ENCODE measurements at regions not wholly inside any gene's neighbourhood (a gene's known extent, or its start where the extent isn't known, plus 50 kb on each side); places are given as distances from the start of the nearest gene placed in this dataset.

DNA sequence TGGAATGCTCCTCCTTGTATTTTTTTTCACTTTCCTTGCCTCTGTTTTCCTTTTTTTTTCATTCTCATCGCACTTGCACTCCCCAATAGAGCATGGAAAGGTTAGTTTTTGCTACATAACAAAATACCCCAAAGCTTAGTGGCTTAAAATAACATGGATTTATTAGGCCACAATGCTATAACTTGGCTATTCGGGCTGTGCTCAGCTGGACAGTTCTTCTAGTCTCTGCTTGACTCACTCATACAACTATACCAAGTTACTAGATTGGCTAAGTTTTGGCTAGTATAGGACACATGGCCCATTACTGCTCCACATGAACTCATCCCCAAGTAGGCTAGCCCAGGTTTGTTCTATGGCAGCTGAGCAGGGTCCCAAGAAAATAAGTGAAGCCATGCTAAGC is 94.5 kb upstream of the ANKEF1 start:
- Mint-ChIP-seq H3K27ac (no peak overlapping the region), H3K4me1 (ENCODE audit: low read depth) (no peaks in the 10 kb centered on the region), H3K4me3 (no peak overlapping the region), H3K36me3 (ENCODE audit: insufficient read depth in 2 of 2) (no peaks in the 10 kb centered on the region), H3K27me3 (ENCODE audit: low read depth) (no peaks in the 10 kb centered on the region), H3K9me3 (no peaks in the 10 kb centered on the region)
- ATAC-seq (replicated peaks in 1 of 2) (no peak), DNase-seq (no peak)

DNA sequence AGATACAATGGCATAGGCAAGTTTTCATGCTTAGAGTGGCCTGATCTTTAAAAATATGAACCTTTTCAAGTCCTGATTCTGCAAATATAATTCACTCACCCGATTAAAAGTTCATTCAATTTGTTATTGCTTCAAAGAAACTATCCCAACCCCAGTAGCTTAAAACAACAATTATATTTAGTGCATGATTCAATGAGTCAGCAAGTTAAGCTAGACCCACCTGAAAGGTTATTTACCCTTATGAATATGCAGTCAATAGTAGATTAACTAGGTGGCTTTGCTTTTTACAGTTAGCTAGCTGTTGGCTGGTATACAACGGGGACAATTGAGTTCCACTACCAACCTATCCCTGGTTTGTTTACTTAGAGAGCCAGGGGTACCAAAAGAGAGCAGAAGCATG is 95.6 kb upstream of the ANKEF1 start:
- DNase-seq (no peak), ATAC-seq (replicated peaks in 1 of 2) (no peak)
- H3K9me3 Mint-ChIP-seq, result no peaks in the 10 kb centered on the region
- H3K36me3 Mint-ChIP-seq (ENCODE audit: insufficient read depth in 2 of 2), result no peaks in the 10 kb centered on the region
- H3K4me3 Mint-ChIP-seq, result no peak overlapping the region
- no peaks in the 10 kb centered on the region for H3K27me3 Mint-ChIP-seq (ENCODE audit: low read depth)
- H3K4me1 Mint-ChIP-seq (ENCODE audit: low read depth), result no peaks in the 10 kb centered on the region
- no peak overlapping the region for H3K27ac Mint-ChIP-seq

DNA sequence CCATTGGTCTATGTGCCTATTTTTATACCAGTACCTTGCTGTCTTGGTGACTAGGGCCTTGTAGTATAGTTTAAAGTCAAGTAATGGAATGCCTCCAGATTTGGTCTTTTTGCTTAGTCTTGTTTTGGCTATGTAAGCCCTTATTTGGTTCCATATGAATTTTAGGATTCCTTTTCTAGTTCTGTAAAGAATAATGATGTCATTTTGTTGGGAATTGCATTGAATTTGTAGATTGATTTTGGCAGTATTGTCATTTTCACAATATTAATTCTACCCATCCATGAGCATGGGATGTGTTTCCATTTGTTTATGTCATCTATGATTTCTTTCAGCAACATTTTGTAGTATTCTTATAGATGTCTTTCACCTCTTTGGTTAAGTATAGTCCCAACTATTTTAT is 96.4 kb upstream of the PAK5 start:
- Mint-ChIP-seq H3K4me3 (no peak overlapping the region), H3K27ac (no peak overlapping the region), H3K27me3 (ENCODE audit: low read depth) (peaks cover 2% of the 10 kb centered on the region), H3K9me3 (no peaks in the 10 kb centered on the region), H3K36me3 (ENCODE audit: insufficient read depth in 2 of 2) (no peaks in the 10 kb centered on the region), H3K4me1 (ENCODE audit: low read depth) (no peaks in the 10 kb centered on the region)
- no peak for DNase-seq
- no peak for ATAC-seq (replicated peaks in 1 of 2)

DNA sequence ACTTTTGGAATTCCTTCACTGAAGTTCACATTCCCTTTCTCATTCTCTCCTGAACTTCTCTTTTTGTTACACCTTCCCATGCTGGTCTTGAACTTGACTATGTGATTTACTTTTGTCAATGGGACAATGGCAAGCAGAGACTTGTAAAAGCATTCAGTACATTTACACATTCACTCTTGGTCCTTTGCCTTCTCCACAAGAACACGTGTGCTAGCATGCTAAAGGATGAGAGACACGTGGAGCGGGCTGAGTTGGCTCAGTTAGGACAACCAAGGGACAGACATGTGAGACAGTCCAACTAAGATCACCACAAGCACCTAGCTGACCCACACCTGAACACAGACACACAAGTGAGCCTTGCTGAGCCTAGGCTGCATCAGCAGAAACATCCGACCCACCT is 91.3 kb upstream of the PAK5 start:
- H3K27ac Mint-ChIP-seq, result no peak overlapping the region

DNA sequence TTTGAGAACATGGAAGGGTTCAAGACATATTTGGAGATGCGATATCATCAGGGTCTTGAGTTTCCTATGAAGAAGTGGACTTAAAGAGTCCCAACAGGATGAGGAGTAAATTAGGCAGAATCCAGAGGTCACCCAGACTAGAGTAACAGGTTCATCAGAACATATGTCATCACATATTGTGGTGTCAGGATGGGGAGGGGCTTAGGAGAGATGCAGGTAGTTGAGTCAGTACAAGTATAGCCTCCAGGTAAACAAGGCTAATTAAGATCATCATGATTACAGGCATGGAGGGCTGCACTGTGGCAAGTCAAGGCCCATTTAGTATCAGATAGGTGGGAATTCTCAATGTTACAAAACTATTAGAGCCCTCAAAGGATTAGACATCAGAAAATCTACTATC is 90.1 kb upstream of the PAK5 start:
- H3K36me3 Mint-ChIP-seq (ENCODE audit: insufficient read depth in 2 of 2), result no peaks in the 10 kb centered on the region

More for the DNA sequence above, 91.3 kb upstream of the PAK5 start:
- Mint-ChIP-seq H3K4me1 (ENCODE audit: low read depth) (no peaks in the 10 kb centered on the region), H3K36me3 (ENCODE audit: insufficient read depth in 2 of 2) (no peaks in the 10 kb centered on the region), H3K9me3 (no peaks in the 10 kb centered on the region), H3K4me3 (no peak overlapping the region), H3K27me3 (ENCODE audit: low read depth) (peaks cover 5% of the 10 kb centered on the region)
- DNase-seq (no peak), ATAC-seq (replicated peaks in 1 of 2) (no peak)

DNA sequence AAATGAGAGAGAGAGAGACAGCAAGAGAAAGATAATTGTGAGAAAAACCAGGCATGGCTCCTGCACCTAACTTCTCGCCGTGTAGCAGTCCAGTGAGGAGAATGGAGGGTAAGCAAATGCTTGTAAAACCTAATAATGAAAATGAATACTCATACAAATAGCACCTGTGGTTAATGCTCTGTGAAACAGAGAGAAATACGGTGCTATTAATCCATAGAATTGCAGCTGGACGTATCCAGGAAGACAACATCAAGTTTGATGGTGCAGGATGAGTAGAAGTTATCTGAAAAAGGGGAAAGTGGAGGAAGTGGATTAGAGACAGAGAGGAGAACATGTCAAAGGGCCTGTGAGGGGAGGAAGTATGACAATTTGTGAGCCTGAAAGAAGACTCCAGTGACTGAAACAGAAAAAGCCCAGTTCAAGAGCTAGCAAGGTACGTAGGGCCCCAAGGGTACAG is 89.4 kb upstream of the PAK5 start:
- H3K9me3 Mint-ChIP-seq, result no peaks in the 10 kb centered on the region
- no peaks in the 10 kb centered on the region for H3K4me1 Mint-ChIP-seq (ENCODE audit: low read depth)
- H3K36me3 Mint-ChIP-seq (ENCODE audit: insufficient read depth in 2 of 2), result no peaks in the 10 kb centered on the region
- ATAC-seq (replicated peaks in 1 of 2) (peak in 1 of 2 donors; percentile 36), DNase-seq (no peak)
- H3K27ac Mint-ChIP-seq, result no peak overlapping the region
- H3K4me3 Mint-ChIP-seq, result no peak overlapping the region
- H3K27me3 Mint-ChIP-seq (ENCODE audit: low read depth), result peaks cover 5% of the 10 kb centered on the region

More for the DNA sequence above, 90.1 kb upstream of the PAK5 start:
- Mint-ChIP-seq H3K27me3 (ENCODE audit: low read depth) (peaks cover 5% of the 10 kb centered on the region), H3K4me3 (no peak overlapping the region), H3K9me3 (no peaks in the 10 kb centered on the region), H3K27ac (no peak overlapping the region), H3K4me1 (ENCODE audit: low read depth) (no peaks in the 10 kb centered on the region)
- ATAC-seq (replicated peaks in 1 of 2) (no peak), DNase-seq (no peak)

DNA sequence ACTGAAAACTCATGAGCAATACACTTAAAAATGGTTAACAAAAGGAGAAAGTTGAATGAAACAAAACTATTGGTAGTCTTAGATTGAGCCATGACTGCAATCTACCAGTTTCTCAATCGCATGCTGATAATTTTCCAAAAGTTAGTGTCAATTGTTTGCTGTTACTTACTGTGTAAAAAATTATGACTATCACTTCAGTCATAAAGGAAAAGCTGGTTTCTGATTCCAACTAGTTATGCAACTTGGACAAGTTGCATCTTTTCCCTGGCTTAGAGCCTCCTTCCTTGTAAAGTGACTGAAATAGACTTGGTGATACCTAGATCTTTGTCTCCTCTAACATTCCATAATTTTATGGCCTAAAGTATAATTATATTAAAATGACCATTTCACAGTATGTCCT is 88.3 kb upstream of the PAK5 start:
- H3K9me3 Mint-ChIP-seq, result no peaks in the 10 kb centered on the region
- H3K27me3 Mint-ChIP-seq (ENCODE audit: low read depth), result peaks cover 5% of the 10 kb centered on the region
- no peak overlapping the region for H3K27ac Mint-ChIP-seq
- DNase-seq (no peak), ATAC-seq (replicated peaks in 1 of 2) (no peak)
- H3K4me3 Mint-ChIP-seq, result no peak overlapping the region
- H3K4me1 Mint-ChIP-seq (ENCODE audit: low read depth), result no peaks in the 10 kb centered on the region
- H3K36me3 Mint-ChIP-seq (ENCODE audit: insufficient read depth in 2 of 2), result no peaks in the 10 kb centered on the region

DNA sequence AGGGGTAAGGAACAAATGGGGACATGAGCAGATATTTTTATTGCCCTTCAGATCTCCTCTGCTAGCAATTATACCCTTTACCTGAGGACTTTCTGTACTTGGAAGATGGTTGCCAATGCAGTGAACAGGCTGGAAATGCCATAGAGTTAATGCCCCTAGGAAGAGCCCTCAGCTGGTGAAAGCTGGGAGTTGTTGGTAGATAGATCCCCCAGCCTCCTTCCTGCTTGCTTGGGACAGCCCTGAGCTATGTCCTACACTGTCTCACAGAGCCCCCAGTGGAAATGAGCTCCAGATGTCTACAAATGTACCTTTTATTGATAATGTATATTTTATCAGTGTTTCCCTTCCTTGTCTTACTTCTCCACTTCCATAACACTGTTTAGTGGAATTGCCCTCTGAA is 87.6 kb upstream of the PAK5 start:
- H3K9me3 Mint-ChIP-seq, result no peaks in the 10 kb centered on the region
- H3K27me3 Mint-ChIP-seq (ENCODE audit: low read depth), result peaks cover 5% of the 10 kb centered on the region
- no peak overlapping the region for H3K27ac Mint-ChIP-seq
- H3K4me1 Mint-ChIP-seq (ENCODE audit: low read depth), result no peaks in the 10 kb centered on the region
- no peak overlapping the region for H3K4me3 Mint-ChIP-seq
- DNase-seq, result no peak
- ATAC-seq (replicated peaks in 1 of 2), result no peak
- no peaks in the 10 kb centered on the region for H3K36me3 Mint-ChIP-seq (ENCODE audit: insufficient read depth in 2 of 2)

DNA sequence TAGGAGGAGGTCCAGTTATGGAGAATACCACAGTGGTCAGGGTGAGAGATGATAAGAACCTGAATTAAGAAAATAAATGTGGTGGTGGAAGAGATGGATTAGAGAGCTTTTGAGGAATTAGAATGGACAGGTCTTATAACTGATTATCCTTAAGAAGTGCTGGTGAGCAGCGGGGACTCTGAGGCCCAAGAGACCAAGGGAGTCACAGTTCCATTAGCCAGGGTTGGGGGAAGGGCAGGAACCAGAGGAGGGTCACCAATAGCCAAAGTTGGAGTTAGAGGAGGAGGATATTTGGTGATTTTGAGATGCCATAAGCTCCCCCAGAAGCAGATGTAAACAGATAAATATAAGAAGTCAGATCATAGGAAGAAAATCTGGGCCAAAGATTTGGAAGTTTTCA is 87.1 kb upstream of the PAK5 start:
- no peak overlapping the region for H3K4me3 Mint-ChIP-seq
- H3K27ac Mint-ChIP-seq, result no peak overlapping the region
- H3K27me3 Mint-ChIP-seq (ENCODE audit: low read depth), result peaks cover 5% of the 10 kb centered on the region
- no peaks in the 10 kb centered on the region for H3K4me1 Mint-ChIP-seq (ENCODE audit: low read depth)
- H3K9me3 Mint-ChIP-seq, result no peaks in the 10 kb centered on the region
- DNase-seq (no peak), ATAC-seq (replicated peaks in 1 of 2) (no peak)
- no peaks in the 10 kb centered on the region for H3K36me3 Mint-ChIP-seq (ENCODE audit: insufficient read depth in 2 of 2)

DNA sequence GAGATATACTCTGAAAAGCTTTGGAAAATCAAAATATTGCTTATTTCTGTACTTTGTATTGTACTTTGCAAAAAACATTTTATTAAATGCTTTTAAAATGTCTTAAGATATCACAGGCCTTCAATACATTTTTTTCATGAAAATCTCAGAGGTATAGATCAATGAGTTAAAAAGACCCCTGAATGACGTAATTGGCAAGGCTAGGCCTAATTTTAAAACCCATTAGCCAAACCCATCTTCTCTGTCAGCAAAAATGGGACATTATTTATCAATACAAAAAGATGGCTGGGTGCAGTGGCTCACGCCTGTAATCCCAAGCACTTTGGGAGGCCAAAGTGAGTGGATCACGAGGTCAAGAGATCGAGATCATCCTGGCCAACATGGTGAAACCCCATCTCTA is 84.8 kb upstream of the PAK5 start:
- Mint-ChIP-seq H3K9me3 (no peaks in the 10 kb centered on the region), H3K27ac (no peak overlapping the region), H3K4me3 (no peak overlapping the region), H3K27me3 (ENCODE audit: low read depth) (no peaks in the 10 kb centered on the region), H3K36me3 (ENCODE audit: insufficient read depth in 2 of 2) (no peaks in the 10 kb centered on the region), H3K4me1 (ENCODE audit: low read depth) (no peaks in the 10 kb centered on the region)
- DNase-seq, result no peak
- no peak for ATAC-seq (replicated peaks in 1 of 2)

DNA sequence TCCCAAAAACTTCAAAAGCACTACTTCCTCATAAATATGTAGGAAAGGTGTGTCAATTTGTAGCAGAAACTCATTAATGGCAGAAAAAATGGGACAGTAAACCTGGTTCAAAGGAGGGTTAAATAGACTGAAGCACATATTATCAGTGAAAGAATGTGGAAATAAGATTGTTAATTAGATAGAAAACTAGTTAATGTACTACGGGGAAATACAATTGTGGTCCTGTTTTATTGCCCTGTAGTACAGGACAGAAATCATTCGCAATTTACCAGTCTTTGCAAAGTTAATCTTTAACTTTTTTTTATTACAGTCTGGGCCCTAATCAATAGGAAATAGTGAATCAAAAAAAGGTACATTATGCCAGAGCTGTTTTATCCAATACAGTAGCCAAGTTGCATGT is 82.0 kb upstream of the PAK5 start:
- Mint-ChIP-seq H3K9me3 (no peaks in the 10 kb centered on the region), H3K4me3 (no peak overlapping the region), H3K36me3 (ENCODE audit: insufficient read depth in 2 of 2) (no peaks in the 10 kb centered on the region), H3K27me3 (ENCODE audit: low read depth) (peaks cover 13% of the 10 kb centered on the region), H3K4me1 (ENCODE audit: low read depth) (no peaks in the 10 kb centered on the region), H3K27ac (no peak overlapping the region)
- no peak for ATAC-seq (replicated peaks in 1 of 2)
- DNase-seq, result no peak

DNA sequence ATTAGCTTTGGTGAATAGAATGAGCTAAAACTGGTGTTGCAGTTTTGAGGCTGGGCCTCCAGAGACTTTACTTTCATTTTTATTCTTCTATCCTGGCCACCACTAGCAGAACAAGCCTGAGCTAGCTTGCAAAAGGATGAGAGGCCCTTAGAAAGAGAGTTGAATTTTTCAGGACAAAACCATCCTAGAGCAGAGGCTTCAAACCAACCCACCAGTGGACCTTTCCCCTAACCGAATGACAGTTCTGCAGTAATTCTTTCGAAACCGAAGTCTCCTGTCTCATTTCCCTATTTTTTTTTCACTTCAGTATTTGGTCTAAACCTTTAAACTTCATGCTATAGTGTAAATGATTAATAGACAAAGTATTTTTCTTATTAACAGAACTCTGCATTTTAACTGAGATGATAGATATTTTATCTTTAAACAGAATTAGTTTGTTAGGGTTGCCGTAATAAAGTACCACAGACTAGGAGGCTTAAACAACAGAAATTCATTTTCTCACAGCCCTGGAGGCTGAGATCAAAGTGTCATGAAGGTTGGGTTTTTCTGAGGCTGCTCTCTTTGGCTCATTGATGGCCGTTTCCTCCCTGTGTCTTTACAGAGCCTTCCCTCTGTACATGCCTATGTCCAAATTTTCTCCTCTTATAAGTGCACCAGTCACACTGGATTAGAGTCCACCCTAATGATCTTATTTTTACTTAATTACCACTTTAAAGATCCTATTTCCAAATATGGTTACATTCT is 80.6 kb upstream of the PAK5 start:
- no peak overlapping the region for H3K27ac Mint-ChIP-seq
- no peaks in the 10 kb centered on the region for H3K4me1 Mint-ChIP-seq (ENCODE audit: low read depth)
- no peaks in the 10 kb centered on the region for H3K9me3 Mint-ChIP-seq
- H3K36me3 Mint-ChIP-seq (ENCODE audit: insufficient read depth in 2 of 2), result no peaks in the 10 kb centered on the region
- H3K4me3 Mint-ChIP-seq, result no peak overlapping the region
- peaks cover 13% of the 10 kb centered on the region for H3K27me3 Mint-ChIP-seq (ENCODE audit: low read depth)
- no peak for ATAC-seq (replicated peaks in 1 of 2)
- DNase-seq, result no peak

DNA sequence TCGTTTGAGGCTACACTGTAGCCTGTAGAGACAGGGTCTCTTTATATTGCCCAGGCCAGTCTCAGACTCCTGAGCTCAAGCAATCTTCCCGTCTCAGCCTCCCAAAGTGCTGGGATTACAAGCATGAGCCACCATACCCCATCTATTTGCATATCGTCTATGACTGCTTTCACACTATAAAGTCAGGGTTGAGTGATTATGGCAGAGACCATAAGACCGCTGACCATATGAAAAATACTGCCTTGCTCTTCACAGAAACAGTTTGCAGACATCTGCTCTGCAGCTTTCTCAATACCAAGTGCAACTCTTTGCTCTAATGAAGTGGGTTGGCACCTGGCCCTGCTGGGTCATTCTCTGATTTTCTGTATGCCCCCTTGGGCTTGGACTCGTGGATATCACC is 79.5 kb upstream of the PAK5 start:
- peaks cover 13% of the 10 kb centered on the region for H3K27me3 Mint-ChIP-seq (ENCODE audit: low read depth)
- H3K4me1 Mint-ChIP-seq (ENCODE audit: low read depth), result no peaks in the 10 kb centered on the region
- DNase-seq (no peak), ATAC-seq (replicated peaks in 1 of 2) (no peak)
- no peak overlapping the region for H3K27ac Mint-ChIP-seq
- H3K36me3 Mint-ChIP-seq (ENCODE audit: insufficient read depth in 2 of 2), result no peaks in the 10 kb centered on the region
- no peak overlapping the region for H3K4me3 Mint-ChIP-seq
- H3K9me3 Mint-ChIP-seq, result no peaks in the 10 kb centered on the region

DNA sequence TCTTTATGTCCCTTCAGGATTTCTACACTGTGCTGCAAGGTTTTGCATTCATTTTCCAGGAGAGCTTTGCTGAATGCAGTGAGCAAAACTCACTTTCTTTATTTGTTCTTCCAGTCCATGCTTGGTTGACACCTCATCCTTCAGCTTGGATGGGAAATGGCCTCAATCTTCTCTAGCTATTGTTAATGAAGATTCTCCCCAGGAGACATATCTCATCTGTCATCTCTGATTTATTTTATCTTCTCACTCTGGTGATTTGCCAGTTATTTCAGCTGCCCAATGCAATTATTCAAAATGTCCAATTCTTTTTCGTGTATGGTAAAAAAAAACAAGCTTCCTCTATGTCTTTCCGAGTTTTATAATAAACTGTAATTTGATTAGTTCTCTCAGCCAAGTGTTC is 77.9 kb upstream of the PAK5 start:
- H3K9me3 Mint-ChIP-seq, result no peaks in the 10 kb centered on the region

More for the DNA sequence above, 77.9 kb upstream of the PAK5 start:
- H3K4me1 Mint-ChIP-seq (ENCODE audit: low read depth), result no peaks in the 10 kb centered on the region
- no peak overlapping the region for H3K27ac Mint-ChIP-seq
- H3K36me3 Mint-ChIP-seq (ENCODE audit: insufficient read depth in 2 of 2), result no peaks in the 10 kb centered on the region
- no peak for ATAC-seq (replicated peaks in 1 of 2)
- no peak for DNase-seq
- H3K4me3 Mint-ChIP-seq, result no peak overlapping the region
- H3K27me3 Mint-ChIP-seq (ENCODE audit: low read depth), result peaks cover 13% of the 10 kb centered on the region

All from activated T-cell treated with anti-CD3 and anti-CD28 coated beads, Interleukin-2, amount 50 U/mL, for 72 hours (primary cell).